GM23248 (cell line): ENCODE measurements at regions not wholly inside any gene's neighbourhood (a gene's known extent, or its start where the extent isn't known, plus 50 kb on each side); places are given as distances from the start of the nearest gene placed in this dataset.

Source experiments
- DNase-seq: peaks from one replicate; pipeline ENCODE4 v3.0.0-alpha.2; 2015
- H2AFZ ChIP-seq: fragments of 200-600 bp; sonication (generic); 2 replicates; pipeline ENCODE4 v1.6.1; 2016; ENCODE audit warnings: antibody characterized with exemption
- H3F3A ChIP-seq: fragments of 200-600 bp; sonication (generic); 2 replicates; pipeline ENCODE4 v1.6.1; 2016; ENCODE audit warnings: mild to moderate bottlenecking, antibody characterized with exemption, mixed run types; ENCODE audit not compliant: insufficient read depth
- H3K27ac ChIP-seq: fragments of 200-600 bp; sonication (generic); 2 replicates; pipeline ENCODE4 v1.5.1; 2016; ENCODE audit warnings: mild to moderate bottlenecking
- H3K27me3 ChIP-seq: fragments of 200-600 bp; sonication (generic); replicated peaks from 2 replicates; pipeline ENCODE4 v1.6.1; 2016; ENCODE audit warnings: mild to moderate bottlenecking; ENCODE audit not compliant: insufficient read depth
- H3K36me3 ChIP-seq: fragments of 200-600 bp; sonication (generic); 2 replicates; pipeline ENCODE4 v1.6.1; 2016; ENCODE audit warnings: low read depth, mild to moderate bottlenecking
- H3K4me1 ChIP-seq: fragments of 200-600 bp; sonication (generic); 2 replicates; pipeline ENCODE4 v1.6.1; 2016; ENCODE audit warnings: mild to moderate bottlenecking; ENCODE audit not compliant: insufficient read depth
- H3K4me2 ChIP-seq: fragments of 200-600 bp; sonication (generic); one replicate; pipeline ENCODE4 v1.6.1; 2016; ENCODE audit warnings: mild to moderate bottlenecking; ENCODE audit not compliant: unreplicated experiment
- H3K4me3 ChIP-seq: fragments of 200-600 bp; sonication (generic); 2 replicates; pipeline ENCODE4 v1.5.1; 2016; ENCODE audit warnings: mild to moderate bottlenecking
- H3K79me2 ChIP-seq: fragments of 200-600 bp; sonication (generic); 2 replicates; pipeline ENCODE4 v1.6.1; 2016; ENCODE audit warnings: mild to moderate bottlenecking; ENCODE audit not compliant: insufficient read depth
- H3K9ac ChIP-seq: fragments of 200-600 bp; sonication (generic); 2 replicates; pipeline ENCODE4 v1.6.1; 2016; ENCODE audit warnings: mild to moderate bottlenecking
- H3K9me2 ChIP-seq: fragments of 200-600 bp; sonication (generic); 2 replicates; pipeline ENCODE4 v1.6.1; 2016; ENCODE audit warnings: mixed run types, mild to moderate bottlenecking, moderate library complexity; ENCODE audit not compliant: insufficient read depth
- H3K9me3 ChIP-seq: fragments of 200-600 bp; sonication (generic); one replicate; pipeline ENCODE4 v1.6.1; 2017; ENCODE audit warnings: low read depth
- H4K20me1 ChIP-seq: fragments of 200-600 bp; sonication (generic); 2 replicates; pipeline ENCODE4 v1.6.0; 2016; ENCODE audit not compliant: insufficient read depth
- EZH2 ChIP-seq: fragments of 200-600 bp; sonication (generic); IDR thresholded peaks from 2 replicates; pipeline ENCODE4 v1.6.1; 2018; ENCODE audit warnings: antibody characterized with exemption, mild to moderate bottlenecking; ENCODE audit not compliant: insufficient read depth, poor library complexity, severe bottlenecking
- EZH2phosphoT487 ChIP-seq: fragments of 200-600 bp; sonication (generic); IDR thresholded peaks from 2 replicates; pipeline ENCODE4 v1.6.1; 2018; ENCODE audit warnings: antibody characterized with exemption, moderate library complexity, mild to moderate bottlenecking, low read depth; ENCODE audit not compliant: insufficient read depth
- WGBS, 2 experiments: methylation state at CpG; one replicate each; pipeline ENCODE4 v1.1.6; 2015 to 2017; ENCODE audit warnings: low lambda C conversion rate in 2 of 2, low coverage in 1 of 2; ENCODE audit errors: missing lambda C conversion rate in 2 of 2; 5-methylcytosine and 5-hydroxymethylcytosine counted together
- in situ Hi-C: fragments of 300-500 bp; cut with MboI; formaldehyde crosslinking; loops from 2 replicates; pipeline ENCODE4 v1.15.0; 2020

DNA sequence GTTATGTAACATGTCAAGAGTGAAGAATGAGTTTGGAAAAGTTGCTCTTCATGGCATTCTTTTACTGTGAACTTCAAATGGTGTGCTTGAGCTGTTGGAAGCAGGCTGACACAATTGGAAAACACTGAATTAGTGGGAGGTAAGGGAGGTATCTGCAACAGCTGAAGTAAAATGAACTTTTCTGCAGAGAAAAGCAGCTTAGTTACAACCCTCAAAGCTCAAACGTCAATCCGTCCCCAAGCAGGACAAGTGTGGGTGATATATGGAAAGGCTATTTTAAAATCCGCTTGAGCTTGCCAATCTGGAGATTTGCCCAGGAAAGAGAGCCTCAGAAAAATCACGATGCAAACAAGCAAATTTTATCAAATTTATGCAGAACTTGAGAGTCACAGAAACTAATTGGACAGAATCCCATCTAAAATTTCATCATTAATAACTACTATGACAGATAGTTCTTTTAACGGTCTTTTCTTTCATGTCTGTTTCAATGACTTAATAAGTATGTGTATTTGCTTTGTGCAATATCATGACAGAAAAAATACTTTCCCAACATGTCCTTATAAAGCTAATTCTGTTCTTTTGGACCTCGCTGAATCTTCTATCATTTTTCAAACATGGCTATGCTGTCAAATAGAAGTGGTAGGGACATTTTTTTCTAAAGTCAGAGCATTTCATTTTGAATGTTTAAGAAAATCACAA, 266.6 kb upstream of the SLITRK3 start:
- DNase-seq, result no peak
- H3K4me1 ChIP-seq, result no peaks in the 10 kb centered on the region
- in situ Hi-C loops, result no loop called here
- peaks cover 4% of the 10 kb centered on the region for H3K9me3 ChIP-seq
- H3K4me3 ChIP-seq, result no peak overlapping the region
- H3K36me3 ChIP-seq, result no peaks in the 10 kb centered on the region; the same call in 1 of the 2 replicates
- no peaks in the 10 kb centered on the region for H3K79me2 ChIP-seq
- no peak for TF ChIP-seq EZH2
- TF ChIP-seq EZH2phosphoT487, result no peak
- H4K20me1 ChIP-seq, result no peaks in the 10 kb centered on the region
- H3K4me2 ChIP-seq, result no peak overlapping the region
- no peaks in the 10 kb centered on the region for H3K9me2 ChIP-seq
- no peaks in the 10 kb centered on the region for H3F3A ChIP-seq
- no peak overlapping the region for H2AFZ ChIP-seq
- H3K9ac ChIP-seq, result no peak overlapping the region
- 1% methylated on average over 6 of the region's 6 CpGs for WGBS, 2 experiments
- H3K27me3 ChIP-seq, result no peaks in the 10 kb centered on the region
- H3K27ac ChIP-seq, result no peak overlapping the region

DNA sequence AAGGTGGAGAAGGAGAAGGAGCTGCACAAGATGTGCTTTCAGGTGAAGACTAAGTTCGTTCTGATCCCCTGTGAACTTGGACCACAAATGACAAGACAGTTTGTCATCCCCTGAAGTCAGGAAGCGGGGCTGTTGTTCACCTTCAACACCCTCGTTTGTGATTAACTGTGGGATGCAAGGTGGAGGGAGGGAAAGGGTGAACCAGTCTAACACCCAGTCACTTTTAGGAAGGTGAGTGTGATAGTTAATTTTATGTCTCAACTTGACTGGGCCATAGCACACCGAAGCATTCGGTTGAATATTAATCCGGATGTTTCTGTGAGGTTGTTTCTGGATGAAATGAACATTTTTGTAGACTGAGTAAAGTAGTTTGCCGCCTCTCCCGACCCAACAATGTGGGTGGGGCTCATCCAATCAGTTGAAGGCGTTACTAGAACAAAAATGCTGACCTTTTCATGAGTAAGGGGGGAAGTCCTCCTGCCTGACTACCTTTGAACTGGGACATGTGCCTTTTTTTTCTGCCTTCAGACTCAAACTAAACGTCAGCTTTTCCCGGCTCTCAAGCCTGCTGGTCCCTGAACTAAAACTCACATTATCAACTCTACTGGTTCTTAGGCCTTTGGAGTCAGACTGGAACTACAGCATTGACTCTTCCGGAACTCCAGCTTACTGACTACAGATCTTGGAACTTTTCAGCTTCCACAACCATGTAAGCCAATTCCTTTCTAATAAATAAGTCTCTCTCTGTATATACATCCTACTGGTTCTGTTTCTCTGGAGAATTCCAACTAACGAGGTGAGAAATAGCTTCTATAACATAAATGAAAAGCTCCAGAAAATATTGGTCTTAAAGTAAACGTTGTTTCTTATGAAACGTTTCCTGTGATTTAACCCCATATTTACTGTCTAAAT, 264.0 kb upstream of the SLITRK3 start:
- Histone ChIP-seq H3K79me2 (no peaks in the 10 kb centered on the region), H3K9me3 (peaks cover 4% of the 10 kb centered on the region), H3K9me2 (no peaks in the 10 kb centered on the region), H3K4me3 (no peak overlapping the region), H3K27me3 (no peaks in the 10 kb centered on the region), H3F3A (no peaks in the 10 kb centered on the region), H3K4me1 (no peaks in the 10 kb centered on the region), H2AFZ (no peak overlapping the region), H3K9ac (no peak overlapping the region), H3K36me3 (no peaks in the 10 kb centered on the region; the same call in 1 of the 2 replicates), H3K4me2 (no peak overlapping the region), H4K20me1 (no peaks in the 10 kb centered on the region), H3K27ac (no peak overlapping the region)
- no peak for DNase-seq
- TF ChIP-seq EZH2 (no peak), EZH2phosphoT487 (no peak)
- WGBS, 2 experiments, result 14 to 21% methylated on average over 15 of the region's 15 CpGs
- in situ Hi-C loops, result no loop called here

DNA sequence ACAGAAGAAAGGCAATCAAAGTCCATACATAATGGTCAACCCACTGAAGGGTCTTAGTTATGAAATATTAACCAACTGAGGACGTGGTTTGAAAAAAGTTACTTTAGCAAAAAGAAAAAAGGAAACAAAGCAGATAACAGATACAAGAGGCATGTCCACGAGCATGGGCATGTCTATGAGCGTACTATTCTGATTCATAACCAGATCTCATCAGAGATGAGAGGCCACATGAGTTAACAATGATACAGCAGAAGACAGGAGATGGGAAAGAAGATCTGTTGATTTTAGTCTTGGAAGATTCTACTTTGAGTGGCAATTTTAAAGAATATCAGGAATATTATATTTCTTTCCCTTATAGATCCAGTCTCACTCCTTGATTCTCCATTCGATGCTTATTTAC, 262.9 kb upstream of the SLITRK3 start:
- Histone ChIP-seq H3K4me3 (no peak overlapping the region), H3K27me3 (no peaks in the 10 kb centered on the region), H3K9me2 (no peaks in the 10 kb centered on the region), H3K27ac (no peak overlapping the region), H3K36me3 (no peaks in the 10 kb centered on the region; the same call in 1 of the 2 replicates), H3K9me3 (peaks cover 4% of the 10 kb centered on the region), H3K4me2 (no peak overlapping the region), H3K9ac (no peak overlapping the region), H3F3A (no peaks in the 10 kb centered on the region), H3K4me1 (no peaks in the 10 kb centered on the region), H2AFZ (no peak overlapping the region), H3K79me2 (no peaks in the 10 kb centered on the region), H4K20me1 (no peaks in the 10 kb centered on the region)
- in situ Hi-C loops, result no loop called here
- TF ChIP-seq EZH2phosphoT487 (no peak), EZH2 (no peak)
- 12 to 16% methylated on average over 4 of the region's 4 CpGs for WGBS, 2 experiments
- DNase-seq, result no peak

DNA sequence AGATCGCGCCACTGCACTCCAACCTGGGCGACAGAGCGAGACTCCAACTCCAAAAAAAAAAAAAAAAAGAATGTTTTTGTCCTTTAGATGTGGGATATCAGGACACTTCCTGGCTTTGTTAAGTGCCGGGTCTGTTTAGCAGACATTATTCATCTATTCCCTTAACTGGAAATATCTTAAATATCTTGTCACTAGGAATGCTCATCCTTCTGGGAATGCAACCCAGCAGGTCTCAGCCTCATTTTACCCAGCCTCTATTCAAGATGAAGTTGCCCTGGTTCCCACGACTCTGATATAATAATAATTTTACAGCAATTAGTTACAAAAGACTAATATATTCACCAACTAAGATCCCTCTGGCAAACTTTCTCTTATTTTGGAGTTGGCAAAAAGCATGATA, 260.9 kb upstream of the SLITRK3 start:
- Histone ChIP-seq H3K27ac (no peak overlapping the region), H3K9me2 (no peaks in the 10 kb centered on the region), H3K4me3 (no peak overlapping the region), H3K4me1 (no peaks in the 10 kb centered on the region), H4K20me1 (no peaks in the 10 kb centered on the region), H2AFZ (no peak overlapping the region), H3K36me3 (no peaks in the 10 kb centered on the region; the same call in 1 of the 2 replicates), H3F3A (no peaks in the 10 kb centered on the region), H3K9me3 (peaks cover 4% of the 10 kb centered on the region), H3K4me2 (no peak overlapping the region), H3K27me3 (no peaks in the 10 kb centered on the region), H3K9ac (no peak overlapping the region), H3K79me2 (no peaks in the 10 kb centered on the region)
- TF ChIP-seq EZH2phosphoT487, result no peak
- no peak for TF ChIP-seq EZH2
- no peak for DNase-seq
- in situ Hi-C loops, result no loop called here
- 33 to 39% methylated on average over 5 to 6 of the region's 6 CpGs for WGBS, 2 experiments
